K562 (cell line): ENCODE measurements at regions not wholly inside any gene's neighbourhood (a gene's known extent, or its start where the extent isn't known, plus 50 kb on each side); places are given as distances from the start of the nearest gene placed in this dataset.

Source experiments
- ATAC-seq: fragments of 200-7000 bp; cut with Tn5 transposase; 3 replicates; pipeline ENCODE4 v1.9.1; 2020; ENCODE audit warnings: moderate library complexity
- BruUV-seq: library from RNA; stranded (reverse); fragments of 400-500 nt; replicated peaks from 2 replicates; lab custom pipeline; 2021; lab: Mats Ljungman, UMichigan
- CTCF ChIA-PET: fragments of 300-600 bp; formaldehyde crosslinking; extraction: SDS; loops from one replicate; lab custom pipeline; 2021; ENCODE audit warnings: low intra/inter-chr PET ratio; lab: Yijun Ruan, JAX
- POLR2A ChIA-PET: fragments of 300-600, 350-650 bp; sonication (Branson Sonifier 250); formaldehyde crosslinking; extraction: SDS; loops from one replicate; lab custom pipeline; 2021; ENCODE audit warnings: antibody characterized with exemption, inconsistent platforms; lab: Yijun Ruan, JAX
- DNase-seq, 4 experiments: peaks; one replicate each; pipeline versions ENCODE4 v3.0.0 to v3.0.0-alpha.2; 2011 to 2018; ENCODE audit warnings: low spot score in 3 of 4, mixed read lengths in 3 of 4; ENCODE audit errors: extremely low read depth in 1 of 4
- FAIRE-seq: peaks from 2 replicates; lab custom pipeline; 2011; peaks lifted over from hg19 to GRCh38; lab: Jason Lieb, UNC
- H2AFZ ChIP-seq: 2 replicates; pipeline ENCODE4 v1.6.0; 2011; ENCODE audit warnings: low read depth, low read length, control low read depth, inconsistent platforms
- H3K27ac ChIP-seq: fragments of 200-600 bp; 3 replicates; pipeline ENCODE4 v1.8.0; 2011; ENCODE audit warnings: low read depth, mild to moderate bottlenecking, control low read depth, inconsistent platforms, low read length, moderate library complexity, mixed read lengths; ENCODE audit errors: extremely low read depth
- H3K27me3 ChIP-seq, 2 experiments: fragments of 300-600 bp in 1 of 2; 2 replicates in 1 of 2; 3 replicates in 1 of 2; pipeline versions ENCODE4 v1.6.0 to v1.8.0; 2011; ENCODE audit warnings: inconsistent platforms in 2 of 2, low read length in 2 of 2, mild to moderate bottlenecking in 1 of 2, mixed read lengths in 1 of 2, moderate library complexity in 1 of 2; ENCODE audit not compliant: control insufficient read depth in 2 of 2, insufficient read depth in 2 of 2
- H3K36me3 ChIP-seq: fragments of 300-600 bp; 3 replicates; pipeline ENCODE4 v1.8.0; 2011; ENCODE audit warnings: mild to moderate bottlenecking, low read length, inconsistent platforms; ENCODE audit not compliant: control insufficient read depth, insufficient read depth
- H3K4me1 ChIP-seq, 2 experiments: fragments of 200-600 bp in 1 of 2; replicated peaks in 1 of 2; 2 replicates in 1 of 2; 3 replicates in 1 of 2; pipeline versions ENCODE4 v1.5.1 to v1.8.0; 2011; ENCODE audit warnings: inconsistent platforms in 2 of 2, low read length in 2 of 2, mild to moderate bottlenecking in 1 of 2, mixed read lengths in 1 of 2, moderate library complexity in 1 of 2; ENCODE audit not compliant: control insufficient read depth in 2 of 2, insufficient read depth in 2 of 2
- H3K4me2 ChIP-seq: 2 replicates; pipeline ENCODE4 v1.6.1; 2011; ENCODE audit warnings: low read length, control low read depth, inconsistent platforms, mixed read lengths; ENCODE audit not compliant: insufficient read depth
- H3K4me3 ChIP-seq: fragments of 200-600 bp; sonication (generic), shearing (Covaris generic); 2 replicates; pipeline ENCODE4 v1.5.1; 2016; ENCODE audit warnings: control low read depth, inconsistent platforms
- H3K79me2 ChIP-seq: fragments of 200-600 bp; 3 replicates; pipeline ENCODE4 v1.8.0; 2011; ENCODE audit warnings: low read length, inconsistent platforms; ENCODE audit not compliant: control insufficient read depth, insufficient read depth
- H3K9ac ChIP-seq, 2 experiments: 2 replicates each; pipeline versions ENCODE4 v1.6.0 to v1.6.1; 2011; ENCODE audit warnings: low read depth in 2 of 2, low read length in 2 of 2, control low read depth in 1 of 2, inconsistent platforms in 1 of 2, mild to moderate bottlenecking in 1 of 2, mixed read lengths in 1 of 2; ENCODE audit not compliant: insufficient read depth in 1 of 2
- H3K9me1 ChIP-seq: one replicate; pipeline ENCODE4 v1.6.0; 2011; ENCODE audit warnings: inconsistent platforms, mild to moderate bottlenecking, low read length, moderate library complexity; ENCODE audit not compliant: control insufficient read depth, insufficient read depth
- H3K9me3 ChIP-seq: replicated peaks from 2 replicates; pipeline ENCODE4 v1.5.1; 2011; ENCODE audit warnings: low read depth, low read length, inconsistent platforms; ENCODE audit not compliant: control insufficient read depth, insufficient read depth
- H4K20me1 ChIP-seq: replicated peaks from 2 replicates; pipeline ENCODE4 v1.6.1; 2011; ENCODE audit warnings: low read length, inconsistent platforms, mixed read lengths; ENCODE audit not compliant: control insufficient read depth, insufficient read depth
- FOS ChIP-seq: IDR thresholded peaks from 3 replicates; pipeline ENCODE4 v1.6.1; 2011; ENCODE audit not compliant: insufficient read length; ENCODE audit errors: extremely low read depth
- MED1 ChIP-seq: sonication (generic); formaldehyde crosslinking; IDR thresholded peaks from 2 replicates; pipeline ENCODE4 v1.8.1; 2023; ENCODE audit warnings: missing genetic modification reagents, borderline replicate concordance
- MTF1 ChIP-seq: fragments of 250-450 bp; sonication (Bioruptor Pico); IDR thresholded peaks from 2 replicates; pipeline ENCODE4 v1.9.0; 2021; ENCODE audit warnings: moderate library complexity, mild to moderate bottlenecking, inconsistent platforms, borderline replicate concordance
- POLR3G ChIP-seq: IDR thresholded peaks from 2 replicates; pipeline ENCODE4 v1.6.1; 2011; ENCODE audit not compliant: insufficient read length, insufficient replicate concordance; ENCODE audit errors: extremely low read depth
- TAF1 ChIP-seq: IDR thresholded peaks from 2 replicates; pipeline ENCODE4 v1.6.1; 2011; ENCODE audit warnings: mild to moderate bottlenecking, low read length, moderate library complexity; ENCODE audit not compliant: insufficient read depth, control insufficient read depth, severe bottlenecking; ENCODE audit errors: extremely low read depth
- ZNF253 ChIP-seq: fragments of 250-450 bp; sonication (Bioruptor Pico); conservative IDR thresholded peaks from 2 replicates; pipeline ENCODE4 v1.6.1; 2021; ENCODE audit warnings: mild to moderate bottlenecking
- WGBS: fragments of 100-300 bp; shearing (Covaris generic); methylation state at CpG from one replicate; pipeline ENCODE4 v1.1.6; 2016; ENCODE audit warnings: low coverage, mixed read lengths; ENCODE audit not compliant: insufficient coverage; ENCODE audit errors: missing lambda C conversion rate; 5-methylcytosine and 5-hydroxymethylcytosine counted together
- in situ Hi-C: fragments of 300-500 bp; cut with MboI; formaldehyde crosslinking; loops from 4 replicates; pipeline ENCODE4 v1.15.0; 2018; ENCODE audit warnings: inconsistent platforms, mixed read lengths
- intact Hi-C: fragments of 100-400 bp; cut with micrococcal nuclease; formaldehyde crosslinking; loops from 2 replicates; pipeline ENCODE4 v1.14.2; 2022

DNA sequence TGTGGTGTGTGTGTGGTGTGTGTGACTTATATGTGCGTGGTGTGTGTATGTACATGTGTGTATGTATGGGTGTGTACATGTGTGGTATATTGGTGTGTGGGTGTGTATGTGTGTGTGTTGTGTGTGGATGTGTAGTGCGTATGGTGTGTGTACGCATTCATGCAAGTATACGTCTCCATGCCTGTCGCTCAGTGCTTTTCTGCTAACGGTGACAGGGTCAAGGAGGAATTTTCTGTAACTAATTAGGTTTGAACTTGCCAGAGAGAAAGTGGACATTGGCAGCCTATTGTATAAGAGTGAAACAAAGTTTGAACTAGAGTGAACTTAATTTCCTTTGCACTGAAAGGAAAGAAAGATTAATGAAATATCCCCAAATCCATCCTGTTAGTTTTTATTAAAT, 120.9 kb upstream of the GSC start:
- Histone ChIP-seq H2AFZ (no peak overlapping the region), H3K27me3 (peaks cover 0 to 13% of the 10 kb centered on the region in 2 experiments; a peak in 1 of 5 replicates), H4K20me1 (no peaks in the 10 kb centered on the region), H3K4me2 (no peak overlapping the region), H3K4me3 (no peak overlapping the region), H3K36me3 (no peaks in the 10 kb centered on the region), H3K27ac (no peak overlapping the region), H3K9me3 (no peaks in the 10 kb centered on the region), H3K9me1 (no peaks in the 10 kb centered on the region), H3K79me2 (no peaks in the 10 kb centered on the region), H3K4me1 (no peaks in the 10 kb centered on the region), H3K9ac (no peak overlapping the region)
- BruUV-seq, result no TSS peak
- TF ChIP-seq ZNF253 (CRISPR knock-in tag) (no peak), MED1 (CRISPR knock-in tag) (no peak)
- intact Hi-C loops, result no loop called here
- DNase-seq, result no peak
- POLR2A ChIA-PET, result no interaction called here
- WGBS, result 15% methylated on average over 5 of the region's 6 CpGs
- ATAC-seq, result no peak
- in situ Hi-C loops, result no loop called here
- CTCF ChIA-PET, result no interaction called here
- FAIRE-seq, result no peak

DNA sequence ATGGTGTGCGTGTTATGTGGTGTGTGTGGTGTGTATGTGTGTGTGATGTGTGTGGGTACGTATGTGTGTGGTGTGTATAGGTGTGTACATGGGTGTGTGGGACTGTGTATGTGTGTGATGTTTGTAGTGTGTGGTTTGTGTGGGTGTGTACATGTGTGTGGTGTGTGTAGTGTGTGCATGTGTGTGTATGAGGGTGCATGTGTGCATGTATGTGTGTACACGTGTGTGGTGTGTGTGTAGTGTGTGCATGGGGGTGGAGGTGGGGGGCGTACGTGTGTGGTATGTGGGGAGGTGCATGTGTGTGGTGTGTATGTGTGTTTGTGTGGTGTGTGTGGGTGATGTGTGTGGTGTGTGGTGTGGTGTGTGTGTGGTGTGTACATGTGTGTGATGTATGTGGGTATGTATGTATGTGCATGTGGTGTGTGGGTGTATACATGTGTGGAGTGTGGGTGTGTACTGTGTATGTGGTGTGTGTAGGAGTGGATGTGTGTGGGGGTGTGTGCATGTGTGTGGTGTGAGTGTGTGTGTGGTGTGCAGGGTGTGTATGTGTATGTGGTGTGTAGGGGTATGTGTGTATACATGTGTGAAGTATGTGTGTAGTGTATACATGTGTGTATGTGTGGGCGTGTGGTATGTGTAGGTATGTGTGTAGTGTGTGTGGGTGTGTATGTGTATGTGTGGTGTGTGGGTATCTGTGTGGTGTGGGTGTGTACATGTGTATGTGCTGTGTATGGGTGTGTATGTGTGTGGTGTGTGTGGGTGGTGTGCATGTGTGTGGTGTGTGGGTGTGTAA, 119.8 kb upstream of the GSC start:
- no TSS peak for BruUV-seq
- Histone ChIP-seq H3K4me2 (no peak overlapping the region), H3K4me1 (no peaks in the 10 kb centered on the region), H3K9me3 (no peaks in the 10 kb centered on the region), H3K27ac (no peak overlapping the region), H3K9ac (no peak overlapping the region), H3K79me2 (no peaks in the 10 kb centered on the region)
- ATAC-seq (no peak), DNase-seq (no peak)
- intact Hi-C loops, result no loop called here
- TF ChIP-seq MTF1 (CRISPR knock-in tag) (no peak), POLR3G (no peak), FOS (no peak), TAF1 (no peak)
- TF ChIP-seq, all 486 proteins: peak for 0
- POLR2A ChIA-PET, result no interaction called here
- H3K36me3 ChIP-seq, result no peaks in the 10 kb centered on the region
- CTCF ChIA-PET, result no interaction called here
- no peaks in the 10 kb centered on the region for H3K9me1 ChIP-seq
- no peak overlapping the region for H2AFZ ChIP-seq
- in situ Hi-C loops, result no loop called here
- H3K4me3 ChIP-seq, result no peak overlapping the region
- no peaks in the 10 kb centered on the region for H4K20me1 ChIP-seq
- peaks cover 0 to 13% of the 10 kb centered on the region in 2 experiments; a peak in 1 of 5 replicates for H3K27me3 ChIP-seq
- 6% methylated on average over 4 of the region's 6 CpGs for WGBS
- FAIRE-seq, result no peak
